AG09309 (cell line): ENCODE measurements at regions not wholly inside any gene's neighbourhood (a gene's known extent, or its start where the extent isn't known, plus 50 kb on each side); places are given as distances from the start of the nearest gene placed in this dataset.

ENCODE experiments used
- DNase-seq: peaks from one replicate; pipeline ENCODE4 v3.0.0-alpha.2; 2010; ENCODE audit warnings: low read depth
- H3K4me3 ChIP-seq: 2 replicates; pipeline ENCODE4 v1.5.1; 2011; ENCODE audit warnings: mild to moderate bottlenecking, low read depth, low read length, moderate library complexity; ENCODE audit not compliant: control insufficient read depth
- TF ChIP-seq, protein P1 (sequence below): IDR thresholded peaks from 2 replicates; pipeline ENCODE4 v1.5.1; 2011; ENCODE audit warnings: mild to moderate bottlenecking, low read depth, low read length, inconsistent platforms; ENCODE audit not compliant: insufficient read depth, control insufficient read depth; ENCODE audit errors: missing control alignments

DNA sequence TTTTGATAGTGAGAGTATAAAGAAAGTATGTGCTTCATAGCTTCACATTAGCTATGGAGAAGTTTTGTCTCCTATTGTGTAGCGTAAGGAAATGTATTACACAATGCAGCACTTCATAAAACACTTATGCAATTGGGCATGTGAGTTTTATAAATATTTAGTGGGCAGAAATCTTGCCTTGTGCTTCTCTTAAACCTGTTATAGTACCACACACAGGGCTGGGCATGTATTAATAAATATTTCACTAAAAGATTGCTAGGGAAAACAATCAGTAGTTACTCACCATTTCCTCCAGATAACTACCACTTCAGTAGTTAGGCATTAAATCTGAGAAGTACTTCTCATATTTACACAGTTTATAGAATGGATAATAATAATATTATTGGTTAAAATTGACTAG is 1080.8 kb upstream of the PIK3C3 start:
- TF ChIP-seq, protein P1, sequence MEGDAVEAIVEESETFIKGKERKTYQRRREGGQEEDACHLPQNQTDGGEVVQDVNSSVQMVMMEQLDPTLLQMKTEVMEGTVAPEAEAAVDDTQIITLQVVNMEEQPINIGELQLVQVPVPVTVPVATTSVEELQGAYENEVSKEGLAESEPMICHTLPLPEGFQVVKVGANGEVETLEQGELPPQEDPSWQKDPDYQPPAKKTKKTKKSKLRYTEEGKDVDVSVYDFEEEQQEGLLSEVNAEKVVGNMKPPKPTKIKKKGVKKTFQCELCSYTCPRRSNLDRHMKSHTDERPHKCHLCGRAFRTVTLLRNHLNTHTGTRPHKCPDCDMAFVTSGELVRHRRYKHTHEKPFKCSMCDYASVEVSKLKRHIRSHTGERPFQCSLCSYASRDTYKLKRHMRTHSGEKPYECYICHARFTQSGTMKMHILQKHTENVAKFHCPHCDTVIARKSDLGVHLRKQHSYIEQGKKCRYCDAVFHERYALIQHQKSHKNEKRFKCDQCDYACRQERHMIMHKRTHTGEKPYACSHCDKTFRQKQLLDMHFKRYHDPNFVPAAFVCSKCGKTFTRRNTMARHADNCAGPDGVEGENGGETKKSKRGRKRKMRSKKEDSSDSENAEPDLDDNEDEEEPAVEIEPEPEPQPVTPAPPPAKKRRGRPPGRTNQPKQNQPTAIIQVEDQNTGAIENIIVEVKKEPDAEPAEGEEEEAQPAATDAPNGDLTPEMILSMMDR = no peak
- H3K4me3 ChIP-seq = no peak overlapping the region
- no peak for DNase-seq

DNA sequence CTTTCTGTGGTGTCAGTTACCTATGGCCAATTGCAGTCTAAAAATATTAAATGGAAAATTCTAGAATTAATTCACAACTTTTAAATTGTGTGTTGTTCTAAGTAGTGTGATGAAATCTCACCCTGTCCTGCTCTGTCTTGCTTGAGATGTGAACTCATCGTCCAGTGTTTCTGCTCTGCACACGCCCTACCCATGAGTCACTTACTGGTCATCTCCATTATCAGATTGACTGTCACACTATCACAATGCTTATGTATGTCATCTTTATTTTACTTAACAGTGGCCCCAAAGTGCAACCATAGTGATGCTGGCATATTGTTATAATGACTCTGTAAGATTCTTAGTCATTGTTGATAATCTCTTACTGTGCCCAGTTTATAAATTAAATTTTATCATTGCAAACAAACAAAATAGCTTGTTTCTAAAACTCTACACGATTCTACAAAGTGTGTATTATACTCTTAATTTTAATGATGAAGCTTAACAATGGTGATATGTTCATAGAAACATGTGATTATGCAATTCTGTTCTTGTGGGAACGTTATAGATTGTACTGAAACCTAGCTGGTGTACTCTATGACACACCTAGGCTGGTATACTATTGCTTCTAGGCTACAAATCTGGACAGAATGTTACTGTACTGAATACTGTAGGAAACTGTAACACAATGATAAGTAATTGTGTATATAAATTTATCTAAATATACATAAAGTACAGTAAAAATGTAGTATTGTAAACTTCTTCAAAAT is 1086.8 kb upstream of the PIK3C3 start:
- no peak for DNase-seq
- TF ChIP-seq, protein P1 = no peak
- H3K4me3 ChIP-seq = no peak overlapping the region

DNA sequence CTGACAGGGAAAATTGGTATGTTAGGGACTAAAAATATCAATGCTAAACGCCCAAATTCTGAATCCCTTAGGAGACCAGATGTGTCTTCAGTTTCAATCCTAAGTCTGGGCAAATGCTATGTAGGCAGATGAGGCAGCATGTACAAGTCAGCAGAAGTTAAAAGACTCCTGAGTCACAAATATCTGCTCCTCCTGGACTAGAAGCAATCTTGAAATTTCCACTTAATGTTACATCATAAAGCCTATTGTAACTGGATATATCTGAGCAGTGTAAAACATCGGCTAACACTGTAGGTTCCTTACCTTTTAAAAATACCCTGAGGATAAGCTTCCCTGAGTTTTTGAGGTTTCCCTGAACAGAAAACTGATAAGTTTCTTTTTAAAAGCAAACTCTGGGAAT is 1087.6 kb upstream of the PIK3C3 start:
- TF ChIP-seq, protein P1 = no peak
- no peak for DNase-seq
- H3K4me3 ChIP-seq = no peak overlapping the region

DNA sequence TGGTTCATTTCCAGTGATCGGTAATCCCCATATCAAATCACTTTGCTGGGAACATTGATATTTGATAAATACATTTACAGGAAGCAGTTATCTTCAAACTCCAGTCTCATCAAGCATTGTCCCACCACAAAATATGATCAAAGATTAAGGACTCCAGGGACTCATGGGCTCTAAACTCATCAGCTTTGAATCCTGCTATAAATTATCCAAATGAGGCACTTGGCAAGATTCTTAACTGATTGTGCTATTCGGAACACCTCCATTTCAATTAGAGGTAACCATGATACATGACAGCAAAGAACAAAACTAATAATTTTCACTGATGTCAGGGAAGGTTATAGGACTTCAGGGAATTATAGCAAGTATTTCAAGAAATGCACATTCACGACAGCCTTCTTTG is 1088.1 kb upstream of the PIK3C3 start:
- H3K4me3 ChIP-seq = no peak overlapping the region
- no peak for DNase-seq

DNA sequence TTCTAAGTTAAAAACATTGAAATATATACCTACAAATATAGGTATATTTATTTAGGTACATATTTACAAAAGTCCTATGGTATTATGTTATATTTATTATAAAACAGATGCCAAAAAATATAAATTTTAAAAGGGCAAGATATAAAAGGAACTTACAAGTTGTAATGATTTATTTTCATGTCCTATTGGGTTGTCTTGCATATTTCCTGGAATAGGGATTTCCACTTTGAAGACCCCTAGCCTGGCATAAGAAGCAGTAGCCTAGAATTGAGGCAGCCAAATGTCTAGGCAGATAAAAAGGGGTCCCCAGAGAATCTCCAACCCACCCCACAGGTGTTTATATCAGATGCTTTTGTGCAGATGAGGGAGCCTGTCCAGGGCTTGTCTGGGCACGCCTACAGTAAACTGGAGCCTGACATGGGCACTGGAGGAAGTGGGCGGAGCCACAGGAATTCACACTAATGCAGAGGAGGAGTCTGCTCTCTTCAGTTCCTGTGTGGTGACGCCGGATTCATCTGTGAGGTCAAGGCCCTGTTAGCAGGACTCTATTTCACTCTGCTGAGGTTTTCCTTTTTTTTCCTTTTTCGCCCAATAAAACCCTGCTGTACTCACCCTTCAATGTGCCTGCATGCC is 1088.9 kb upstream of the PIK3C3 start:
- no peak overlapping the region for H3K4me3 ChIP-seq
- TF ChIP-seq, protein P1 = no peak
- DNase-seq = no peak

More for the DNA sequence above, 1088.1 kb upstream of the PIK3C3 start:
- TF ChIP-seq, protein P1 = no peak

DNA sequence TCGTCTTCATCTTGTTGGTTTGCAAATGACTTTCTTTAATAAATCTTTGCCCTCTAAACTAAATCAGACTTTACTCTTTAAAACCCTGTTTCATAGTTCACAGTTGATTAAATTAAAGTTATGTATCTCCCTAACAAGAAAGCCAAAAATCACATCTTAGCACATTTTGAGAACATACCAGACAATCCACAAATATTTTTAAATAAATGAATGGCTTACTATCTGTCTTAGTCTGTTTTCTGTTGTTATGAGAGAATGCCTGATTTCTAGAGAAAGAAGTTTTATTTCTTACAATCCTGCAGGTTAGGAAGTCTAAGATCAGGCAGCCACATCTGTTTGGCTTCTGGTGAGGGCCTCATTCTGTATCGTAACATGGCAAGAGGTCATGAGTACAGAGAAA is 1090.2 kb upstream of the PIK3C3 start:
- no peak for DNase-seq
- no peak overlapping the region for H3K4me3 ChIP-seq
- TF ChIP-seq, protein P1 = no peak
